Left renal pelvis (tissue), 4 donors: ENCODE measurements at regions not wholly inside any gene's neighbourhood (a gene's known extent, or its start where the extent isn't known, plus 50 kb on each side); places are given as distances from the start of the nearest gene placed in this dataset.

Experiments
- DNase-seq, 4 donors: peaks; one replicate each; pipeline ENCODE4 v3.0.0-alpha.2; 2013; ENCODE audit warnings: low read depth in 4 of 4, low spot score in 3 of 4

- DNase-seq, result no peak
Observed at GRCh38 chr6:104522533-104522932, 337.2 kb downstream of the HACE1 start.

GRCh38 chr6:104521176-104521575 is 338.5 kb downstream of the HACE1 start:
- no peak for DNase-seq

GRCh38 chr6:104519566-104519965 is 340.2 kb downstream of the HACE1 start:
- no peak for DNase-seq

GRCh38 chr6:104509355-104509754 is 350.4 kb downstream of the HACE1 start:
- DNase-seq, result no peak

- DNase-seq, result no peak
Observed at GRCh38 chr6:104506429-104506828, 353.3 kb downstream of the HACE1 start.

- peak in 3 of 4 donors; percentile 10 to 39 (median 16) for DNase-seq
Observed at GRCh38 chr6:104505838-104506237, 353.9 kb downstream of the HACE1 start.

- no peak for DNase-seq
Observed at GRCh38 chr6:104500265-104500664, 359.5 kb downstream of the HACE1 start.

GRCh38 chr6:104486035-104486434 is 373.7 kb downstream of the HACE1 start:
- DNase-seq, result no peak

GRCh38 chr6:104484626-104485025 is 375.1 kb downstream of the HACE1 start:
- no peak for DNase-seq

GRCh38 chr6:104484191-104484590 is 375.5 kb downstream of the HACE1 start:
- no peak for DNase-seq

- DNase-seq, result no peak
Observed at GRCh38 chr6:104483225-104483834, 376.4 kb downstream of the HACE1 start.

GRCh38 chr6:104477569-104477968 is 382.1 kb downstream of the HACE1 start:
- no peak for DNase-seq

- DNase-seq, result no peak
Observed at GRCh38 chr6:104473021-104473429, 386.7 kb downstream of the HACE1 start.

- no peak for DNase-seq
Observed at GRCh38 chr6:104472021-104472901, 387.5 kb downstream of the HACE1 start.

- DNase-seq, result no peak
Observed at GRCh38 chr6:104466306-104466705, 393.4 kb downstream of the HACE1 start.

- no peak for DNase-seq
Observed at GRCh38 chr6:104462811-104463599, 396.7 kb downstream of the HACE1 start.

- no peak for DNase-seq
Observed at GRCh38 chr6:104460738-104461483, 398.8 kb downstream of the HACE1 start.

- no peak for DNase-seq
Observed at GRCh38 chr6:104459543-104459942, 400.2 kb downstream of the HACE1 start.

- DNase-seq, result no peak
Observed at GRCh38 chr6:104449918-104450317, 409.8 kb downstream of the HACE1 start.
